HG02852 (cell line): ENCODE measurements at regions not wholly inside any gene's neighbourhood (a gene's known extent, or its start where the extent isn't known, plus 50 kb on each side); places are given as distances from the start of the nearest gene placed in this dataset.
"Not testable (repeated sequence)": the region's sequence is repeated elsewhere in the genome, so short reads cannot be mapped to it uniquely, and the experiment has no call there.

Experiments
- ATAC-seq: cut with Tn5 transposase; IDR thresholded peaks from one replicate; pipeline ENCODE4 v1.9.1; 2021; ENCODE audit warnings: mild to moderate bottlenecking, moderate library complexity; ENCODE audit not compliant: unreplicated experiment

DNA sequence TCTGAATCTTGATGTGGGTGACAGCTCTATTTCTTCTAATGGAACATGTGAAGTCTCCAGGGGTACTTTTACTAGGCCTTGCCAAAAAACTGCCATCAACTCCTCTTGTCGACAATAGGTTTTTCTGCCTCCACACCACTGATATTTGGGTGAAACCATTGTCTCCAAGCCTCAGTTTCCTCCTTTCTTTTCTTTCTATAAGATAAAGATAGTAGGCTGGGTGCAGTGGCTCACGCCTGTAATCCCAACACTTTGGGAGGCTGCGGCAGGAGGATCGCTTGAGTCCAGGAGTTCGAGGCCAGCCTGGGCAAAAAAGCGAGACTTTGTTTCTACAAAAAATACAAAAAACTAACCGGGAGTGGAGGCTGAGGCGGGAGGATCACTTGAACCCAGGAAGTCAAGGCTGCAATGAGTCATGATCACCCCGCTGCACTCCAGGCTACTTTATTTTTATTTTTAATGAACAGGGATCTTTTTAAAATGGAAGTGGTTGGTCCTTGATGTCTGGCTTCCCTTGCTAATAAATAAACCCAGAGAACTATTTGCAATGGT is 159.9 kb upstream of the TNFAIP3 start:
- no peak for ATAC-seq

GRCh38 chr6:137707590-137708360 is 159.3 kb upstream of the TNFAIP3 start:
- peak; percentile 56 for ATAC-seq

- no peak for ATAC-seq
Measured at GRCh38 chr6:137708481-137708880, 158.6 kb upstream of the TNFAIP3 start.

DNA sequence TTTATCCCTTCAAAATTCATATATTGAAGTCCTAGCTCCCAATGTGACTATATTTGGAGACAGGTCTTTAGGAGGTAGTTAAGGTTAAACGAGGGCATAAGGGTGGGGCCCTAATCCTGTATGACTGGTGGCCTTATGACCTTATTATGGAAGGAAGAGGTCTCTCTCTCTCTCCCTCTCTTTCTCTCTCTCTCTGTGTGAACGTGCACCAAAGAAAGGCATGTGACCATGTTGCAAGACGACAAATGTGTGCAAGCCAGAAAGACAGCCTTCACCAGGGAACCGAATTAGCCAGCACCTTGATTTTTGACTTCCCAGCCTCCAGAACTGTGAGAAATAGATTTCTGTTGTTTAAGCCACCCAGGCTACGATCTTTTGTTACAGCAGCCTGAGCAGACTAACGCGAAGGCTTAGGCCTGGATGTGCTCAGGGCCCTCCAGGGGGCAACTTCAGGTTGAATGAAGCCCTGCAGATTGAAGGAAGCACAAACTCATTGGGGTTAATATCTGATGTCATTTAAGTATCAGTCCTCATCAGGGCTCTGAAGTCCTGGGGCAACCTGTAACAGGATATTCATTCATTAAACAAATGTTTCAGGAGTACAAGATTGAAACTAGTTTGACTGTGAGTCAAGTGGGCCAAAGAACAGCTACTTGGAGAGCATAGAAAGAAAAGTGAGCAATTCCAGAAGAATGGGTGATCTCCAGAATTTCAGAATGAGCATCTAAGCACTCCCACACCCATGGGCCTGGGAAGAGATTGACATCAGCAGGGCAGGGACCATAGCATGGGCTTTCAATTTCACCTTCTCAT is 157.4 kb upstream of the TNFAIP3 start:
- ATAC-seq: no peak

GRCh38 chr6:137711972-137712371 is 155.1 kb upstream of the TNFAIP3 start:
- no peak for ATAC-seq

- no peak for ATAC-seq
Measured at GRCh38 chr6:137712587-137712986, 154.5 kb upstream of the TNFAIP3 start.

- ATAC-seq: no peak
Measured at GRCh38 chr6:137715589-137716045, 151.4 kb upstream of the TNFAIP3 start.

DNA sequence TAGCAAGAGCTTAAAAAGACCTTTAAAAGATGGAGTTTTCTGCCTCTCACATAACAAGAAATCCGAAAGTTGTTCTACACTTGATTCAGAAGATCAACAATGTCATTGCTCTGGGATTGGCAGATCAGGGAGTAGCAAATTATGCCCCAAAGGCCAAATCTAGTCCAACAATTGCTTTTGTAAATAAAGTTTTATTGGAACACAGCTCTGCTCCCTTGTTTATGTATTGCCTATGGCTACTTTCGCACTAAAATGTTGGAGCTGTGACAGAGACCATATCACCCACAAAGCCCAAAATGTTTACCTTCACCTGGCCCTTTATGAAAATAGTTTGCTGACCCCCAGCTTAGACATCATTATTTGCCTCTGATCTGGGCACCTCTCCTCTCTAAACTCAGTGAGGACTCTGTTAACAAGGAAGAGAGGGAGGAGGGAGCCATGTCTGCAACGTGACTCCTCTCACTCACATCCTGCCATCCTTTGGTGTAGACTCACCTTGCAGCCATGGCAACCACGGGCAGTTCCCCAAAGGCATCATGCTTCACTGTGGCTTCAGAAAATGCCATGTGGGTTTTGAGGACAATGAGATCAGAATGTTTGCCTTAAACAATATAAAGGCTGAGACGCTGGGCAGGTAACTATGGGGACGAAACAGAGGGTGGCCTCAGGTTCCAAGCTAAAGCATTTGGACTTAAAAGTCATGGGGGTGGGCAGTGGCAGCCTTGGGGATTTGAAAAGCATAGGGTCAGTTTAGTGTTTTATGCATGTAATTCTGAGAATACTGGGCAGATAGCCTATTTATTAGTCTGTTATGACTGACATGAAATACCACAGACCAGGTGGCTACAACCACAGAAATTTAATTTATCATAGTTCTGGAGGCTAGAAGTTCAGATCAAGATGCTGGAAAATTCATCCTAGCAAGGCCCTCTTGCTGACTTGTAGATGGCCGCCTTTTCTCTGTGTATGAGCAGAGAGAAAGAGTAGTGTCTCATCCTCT is 149.7 kb upstream of the TNFAIP3 start:
- ATAC-seq: no peak

DNA sequence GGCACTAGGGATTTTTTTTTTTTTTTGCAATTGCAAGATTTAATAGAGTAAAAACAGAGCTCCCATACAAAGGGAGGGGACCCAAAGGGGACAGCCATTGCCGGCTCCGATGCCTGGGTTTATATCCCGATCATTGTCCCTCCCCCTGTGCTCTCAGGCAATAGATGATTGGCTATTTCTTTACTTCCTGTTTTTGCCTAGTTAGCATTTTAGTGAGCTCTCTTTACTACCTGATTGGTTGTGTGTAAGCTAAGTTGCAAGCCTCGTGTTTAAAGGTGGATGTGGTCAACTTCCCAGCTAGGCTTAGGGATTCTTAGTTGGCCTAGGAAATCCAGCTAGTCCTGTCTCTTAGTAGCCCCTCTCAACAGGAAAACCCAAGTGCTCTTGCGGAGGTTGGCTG is 148.2 kb upstream of the TNFAIP3 start:
- not testable (repeated sequence) for ATAC-seq

- peak; percentile 60 for ATAC-seq
Measured at GRCh38 chr6:137722749-137723272, 144.2 kb upstream of the TNFAIP3 start.

- ATAC-seq: no peak
Measured at GRCh38 chr6:137723273-137724017, 143.6 kb upstream of the TNFAIP3 start.

GRCh38 chr6:137724018-137724403 is 143.0 kb upstream of the TNFAIP3 start:
- ATAC-seq: no peak

- ATAC-seq: no peak
Measured at GRCh38 chr6:137724495-137725211, 142.4 kb upstream of the TNFAIP3 start.

DNA sequence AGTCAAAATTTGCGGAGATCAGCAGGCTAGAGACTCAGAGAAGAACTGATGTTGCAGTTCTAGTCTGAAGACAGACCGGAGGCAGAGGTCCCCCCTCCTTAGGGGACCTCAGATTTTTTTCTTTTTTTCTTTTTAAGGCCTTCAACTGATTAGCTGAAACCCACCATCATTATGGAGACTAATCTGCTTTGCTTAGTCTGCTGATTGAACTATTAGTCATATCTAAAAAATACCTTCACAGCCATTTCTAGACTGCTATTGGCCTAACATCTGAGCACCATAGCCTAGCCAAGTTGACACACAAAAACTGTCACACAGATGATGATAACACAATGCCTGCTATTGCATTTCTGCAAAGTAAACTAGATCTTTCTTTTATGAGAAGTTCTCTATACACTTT is 141.1 kb upstream of the TNFAIP3 start:
- ATAC-seq: no peak

- ATAC-seq: no peak
Measured at GRCh38 chr6:137726582-137726981, 140.5 kb upstream of the TNFAIP3 start.

DNA sequence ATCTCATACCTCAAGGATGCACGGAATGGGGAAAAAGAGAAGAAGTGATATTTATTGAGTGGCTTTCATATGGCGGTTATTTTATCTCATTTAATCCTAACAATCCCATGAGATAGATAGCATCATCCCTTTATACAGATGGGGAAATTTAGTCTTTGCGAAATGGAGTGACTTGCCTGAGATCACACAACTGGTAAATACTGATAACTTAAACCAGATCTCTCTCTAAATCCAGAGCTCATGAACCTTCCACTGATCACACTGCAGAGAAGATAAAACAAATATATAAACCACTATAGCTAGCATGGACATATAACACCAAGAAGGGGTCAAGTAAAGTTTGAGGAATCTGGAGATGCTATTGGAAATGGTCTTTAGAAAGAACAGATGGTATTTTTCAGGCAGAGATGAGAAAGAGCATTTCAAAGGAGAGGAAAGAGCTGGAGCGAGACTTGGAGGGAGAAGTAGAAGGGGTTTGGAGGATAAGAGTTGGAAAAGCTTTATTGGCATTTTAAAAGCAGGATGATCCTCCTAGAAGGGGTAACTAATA is 139.8 kb upstream of the TNFAIP3 start:
- no peak for ATAC-seq

DNA sequence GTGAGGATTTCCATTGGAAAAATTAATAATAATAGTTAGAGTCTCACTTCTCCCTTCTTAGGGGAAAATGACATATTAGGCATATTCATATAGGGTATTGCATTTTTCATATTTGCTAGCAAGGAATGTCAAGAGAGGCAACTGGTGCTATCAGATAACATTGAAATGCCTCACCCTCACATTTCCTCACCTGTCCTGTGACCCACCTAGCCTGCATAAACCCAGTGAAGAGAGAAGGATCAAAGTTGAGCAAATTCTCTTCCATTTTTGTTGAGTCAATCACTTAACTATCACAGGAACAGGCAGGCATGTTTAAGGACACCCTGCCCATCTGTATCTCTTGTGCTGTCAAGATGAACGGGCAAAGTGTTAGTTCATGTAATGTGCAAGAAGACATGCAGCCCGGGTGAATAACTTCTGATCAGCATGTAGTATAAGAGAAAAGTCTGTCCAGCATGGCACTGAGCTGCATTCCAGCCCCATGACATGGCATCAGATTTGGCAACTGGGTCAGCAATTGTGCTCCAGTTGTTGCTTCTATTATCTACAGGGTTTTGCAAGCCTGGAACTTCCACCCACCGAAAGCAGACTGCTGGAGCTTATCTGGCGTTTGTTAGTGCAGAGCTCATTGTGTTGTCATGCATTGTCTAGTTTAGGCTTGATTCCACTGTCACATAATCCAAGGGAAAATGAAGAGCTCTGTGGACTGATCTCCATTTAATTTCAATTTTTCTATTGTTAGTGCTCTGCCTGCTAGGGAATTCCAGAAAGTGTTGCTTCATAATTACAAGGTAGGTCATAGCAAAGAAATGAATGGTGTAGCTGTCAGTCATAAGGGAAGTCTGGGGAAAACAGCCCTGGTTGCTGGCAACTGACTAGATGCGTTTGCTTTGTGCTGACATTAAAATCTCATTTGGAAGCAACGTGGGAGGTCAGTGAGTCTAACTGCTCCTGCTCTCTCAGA is 138.4 kb upstream of the TNFAIP3 start:
- no peak for ATAC-seq
